Erythroblast (primary cell): ENCODE measurements at regions not wholly inside any gene's neighbourhood (a gene's known extent, or its start where the extent isn't known, plus 50 kb on each side); places are given as distances from the start of the nearest gene placed in this dataset.

ENCODE experiments used
- GATA1 ChIP-seq: IDR thresholded peaks from 2 replicates; pipeline ENCODE4 v1.6.1; 2011; ENCODE audit warnings: low read depth, mild to moderate bottlenecking, control low read depth, low read length, moderate library complexity
- POLR2A ChIP-seq: IDR thresholded peaks from 2 replicates; pipeline ENCODE4 v1.6.1; 2011; ENCODE audit warnings: mild to moderate bottlenecking, low read length

DNA sequence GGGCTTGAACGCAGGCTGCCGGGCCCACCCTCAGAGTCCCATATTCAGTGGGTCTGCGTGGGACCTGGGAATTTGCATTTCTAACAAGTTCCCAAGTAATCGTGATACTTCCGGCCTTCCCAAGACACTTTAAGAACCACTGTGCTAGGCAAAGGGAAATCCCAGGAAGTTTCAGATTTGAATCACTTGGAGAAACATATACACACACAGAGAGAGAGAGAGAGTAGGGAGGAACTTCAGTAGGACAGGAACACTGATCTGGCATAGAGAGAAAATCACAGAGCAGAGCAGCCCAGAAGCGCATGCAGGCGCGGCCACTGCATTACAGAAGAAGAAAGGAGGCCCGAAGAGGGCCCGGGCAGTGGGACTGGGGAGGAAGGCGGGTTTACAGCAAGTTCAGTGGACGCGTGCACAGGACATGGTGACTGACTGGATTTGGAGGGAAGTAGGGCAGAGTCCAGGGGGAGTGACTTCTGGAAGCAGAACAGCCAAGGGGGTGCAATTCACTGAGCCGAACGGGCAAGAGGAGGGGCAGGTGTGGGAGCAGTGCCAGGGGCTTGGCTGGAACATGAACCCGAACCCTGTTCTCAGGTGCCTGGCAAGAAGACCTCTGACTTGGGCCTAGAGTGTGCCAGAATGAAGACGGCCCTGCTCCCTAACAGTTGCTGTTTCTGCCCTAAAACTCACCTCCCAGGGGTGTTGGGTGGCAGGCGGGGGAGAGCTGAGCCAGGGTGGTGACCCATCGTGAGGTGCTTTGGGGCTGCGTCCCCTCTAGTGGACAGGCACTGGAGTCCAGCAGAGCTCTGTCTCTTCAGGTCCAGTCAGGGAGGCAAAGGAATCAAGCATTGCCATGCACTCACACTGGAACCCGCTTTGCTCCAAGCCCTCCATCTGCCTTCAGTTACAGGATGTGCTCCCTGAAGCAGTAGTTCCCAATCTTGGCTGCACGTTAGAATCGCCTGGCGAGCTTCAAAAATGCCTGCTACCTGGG lies 101.3 kb upstream of the HES1 start:
- TF ChIP-seq POLR2A (no peak), GATA1 (no peak)
